A549 (cell line): ENCODE measurements at regions not wholly inside any gene's neighbourhood (a gene's known extent, or its start where the extent isn't known, plus 50 kb on each side); places are given as distances from the start of the nearest gene placed in this dataset.

Experiments
- ATAC-seq, 2 experiments: fragments of 200-7000 bp in 1 of 2; fragments of >200 bp in 1 of 2; cut with Nextera tagmentation in 1 of 2; cut with Tn5 transposase in 1 of 2; 3 replicates each; pipeline versions ENCODE4 v1.8.0 to v1.9.1; 2018 to 2020; ENCODE audit warnings: mild to moderate bottlenecking in 1 of 2, moderate library complexity in 1 of 2
- CTCF ChIA-PET: fragments of 300-600 bp; sonication (Branson Sonifier 250); formaldehyde crosslinking; extraction: SDS; loops from one replicate; lab custom pipeline; 2021; ENCODE audit warnings: antibody characterized with exemption, inconsistent platforms; lab: Yijun Ruan, JAX
- POLR2A ChIA-PET: fragments of 350-600 bp; formaldehyde crosslinking; extraction: SDS; loops from one replicate; lab custom pipeline; 2021; ENCODE audit warnings: antibody characterized with exemption, inconsistent platforms; lab: Yijun Ruan, JAX
- DNase-seq, 2 experiments: peaks; one replicate each; pipeline versions ENCODE4 v3.0.0 to v3.0.0-alpha.2; 2011 to 2016; ENCODE audit warnings: low read depth in 1 of 2, low spot score in 1 of 2
- FAIRE-seq: peaks from 2 replicates; lab custom pipeline; 2011; peaks lifted over from hg19 to GRCh38; lab: Jason Lieb, UNC
- H3K27ac ChIP-seq, 2 experiments: fragments of >200 bp; sonication (Bioruptor Twin); formaldehyde crosslinking; 3 replicates each; pipeline ENCODE4 v1.5.1; 2016 to 2017
- H3K4me1 ChIP-seq: fragments of >200 bp; sonication (Bioruptor Twin); formaldehyde crosslinking; 3 replicates; pipeline ENCODE4 v1.6.1; 2016
- H3K4me2 ChIP-seq: fragments of >200 bp; sonication (Bioruptor Twin); formaldehyde crosslinking; 3 replicates; pipeline ENCODE4 v1.6.1; 2016
- H3K4me3 ChIP-seq: fragments of >200 bp; sonication (Bioruptor Twin); formaldehyde crosslinking; 3 replicates; pipeline ENCODE4 v1.5.1; 2016
- H3K9me3 ChIP-seq: fragments of >200 bp; sonication (Bioruptor Twin); formaldehyde crosslinking; 3 replicates; pipeline ENCODE4 v1.6.1; 2016
- BHLHE40 ChIP-seq: IDR thresholded peaks from 2 replicates; pipeline ENCODE4 v1.6.1; 2012; ENCODE audit warnings: low read depth, low read length, inconsistent platforms
- CBX2 ChIP-seq: fragments of 200-600 bp; sonication (generic); IDR thresholded peaks from 2 replicates; pipeline ENCODE4 v1.6.1; 2016; ENCODE audit warnings: low read depth, mild to moderate bottlenecking, borderline replicate concordance
- EHF ChIP-seq: fragments of 250-450 bp; sonication (Bioruptor Pico); IDR thresholded peaks from 2 replicates; pipeline ENCODE4 v1.5.0; 2020; ENCODE audit warnings: mild to moderate bottlenecking
- EHMT2 ChIP-seq: fragments of 200-600 bp; sonication (generic); IDR thresholded peaks from 2 replicates; pipeline ENCODE4 v1.6.1; 2016; ENCODE audit warnings: antibody characterized with exemption, low read depth, mild to moderate bottlenecking, moderate library complexity
- EP300 ChIP-seq, 2 experiments: fragments of >200 bp; sonication (Bioruptor Twin); formaldehyde crosslinking; IDR thresholded peaks; 2 replicates in 1 of 2; 3 replicates in 1 of 2; pipeline ENCODE4 v1.6.1; 2016 to 2017
- FOSL2 ChIP-seq, 2 experiments: fragments of 450-650 bp in 1 of 2; fragments of >200 bp in 1 of 2; sonication (Bioruptor Twin) in 1 of 2; formaldehyde crosslinking; IDR thresholded peaks; 2 replicates each; pipeline versions ENCODE4 v1.5.0 to v1.6.1; 2016 to 2020; ENCODE audit warnings: mild to moderate bottlenecking in 1 of 2, moderate library complexity in 1 of 2
- FOXS1 ChIP-seq: fragments of 250-450 bp; sonication (Bioruptor Pico); IDR thresholded peaks from 2 replicates; pipeline ENCODE4 v1.5.0; 2020; ENCODE audit warnings: mild to moderate bottlenecking, moderate library complexity
- HOXA7 ChIP-seq: fragments of 250-450 bp; sonication (Bioruptor Pico); IDR thresholded peaks from 2 replicates; pipeline ENCODE4 v1.5.0; 2020; ENCODE audit warnings: mild to moderate bottlenecking, moderate library complexity
- HOXB13 ChIP-seq: fragments of 250-450 bp; sonication (Bioruptor Pico); IDR thresholded peaks from 2 replicates; pipeline ENCODE4 v1.5.0; 2020; ENCODE audit warnings: low read depth, mild to moderate bottlenecking, moderate library complexity
- HOXB5 ChIP-seq: fragments of 250-450 bp; sonication (Bioruptor Pico); IDR thresholded peaks from 2 replicates; pipeline ENCODE4 v1.5.0; 2020; ENCODE audit warnings: mild to moderate bottlenecking, moderate library complexity
- KDM1A ChIP-seq: fragments of 200-600 bp; sonication (generic); IDR thresholded peaks from 2 replicates; pipeline ENCODE4 v1.6.1; 2016; ENCODE audit warnings: low read depth, mild to moderate bottlenecking
- MAFK ChIP-seq: fragments of 450-650 bp; IDR thresholded peaks from 2 replicates; pipeline ENCODE4 v1.6.1; 2014; ENCODE audit not compliant: partially characterized antibody
- NR3C1 ChIP-seq: fragments of >200 bp; sonication (Bioruptor Twin); formaldehyde crosslinking; IDR thresholded peaks from 3 replicates; pipeline ENCODE4 v1.6.1; 2017
- POLR2A ChIP-seq: IDR thresholded peaks from 2 replicates; pipeline ENCODE4 v1.6.1; 2012; ENCODE audit warnings: mild to moderate bottlenecking, low read length
- RAD21 ChIP-seq, 2 experiments: fragments of >200 bp in 1 of 2; sonication (Bioruptor Twin) in 1 of 2; formaldehyde crosslinking in 1 of 2; IDR thresholded peaks in 1 of 2; conservative IDR thresholded peaks in 1 of 2; 2 replicates in 1 of 2; 3 replicates in 1 of 2; pipeline ENCODE4 v1.6.1; 2012 to 2018; ENCODE audit warnings: inconsistent platforms in 1 of 2
- RARB ChIP-seq: fragments of 250-450 bp; sonication (Bioruptor Pico); IDR thresholded peaks from 2 replicates; pipeline ENCODE4 v1.8.0; 2021; ENCODE audit warnings: mild to moderate bottlenecking, moderate library complexity
- RNF2 ChIP-seq: fragments of 200-600 bp; sonication (generic); IDR thresholded peaks from 2 replicates; pipeline ENCODE4 v1.6.1; 2016; ENCODE audit warnings: low read depth, mild to moderate bottlenecking, antibody characterized with exemption, moderate library complexity, borderline replicate concordance
- SMC3 ChIP-seq: fragments of >200 bp; sonication (Bioruptor Twin); formaldehyde crosslinking; IDR thresholded peaks from 3 replicates; pipeline ENCODE4 v1.6.1; 2018; ENCODE audit warnings: inconsistent platforms
- ZFP36 ChIP-seq: fragments of 450-650 bp; IDR thresholded peaks from 2 replicates; pipeline ENCODE4 v1.6.1; 2014; ENCODE audit warnings: borderline replicate concordance; ENCODE audit not compliant: partially characterized antibody
- ZSCAN20 ChIP-seq: fragments of 250-450 bp; sonication (Bioruptor Pico); IDR thresholded peaks from 2 replicates; pipeline ENCODE4 v1.8.0; 2022; ENCODE audit warnings: mild to moderate bottlenecking, moderate library complexity
- WGBS: methylation state at CpG from one replicate; pipeline ENCODE4 v1.1.6; 2017; ENCODE audit errors: missing lambda C conversion rate; 5-methylcytosine and 5-hydroxymethylcytosine counted together
- TF ChIP-seq, protein P1 (sequence below): fragments of 150-350 bp; IDR thresholded peaks from 2 replicates; pipeline ENCODE4 v1.6.1; 2014; ENCODE audit warnings: low read depth, mild to moderate bottlenecking, low read length
- TF ChIP-seq, protein P2 (sequence below): fragments of 200-600 bp; sonication (generic); IDR thresholded peaks from 2 replicates; pipeline ENCODE4 v1.6.1; 2016; ENCODE audit warnings: antibody characterized with exemption, mild to moderate bottlenecking, moderate library complexity
- TF ChIP-seq, protein P3 (sequence below): IDR thresholded peaks from 2 replicates; pipeline ENCODE4 v1.6.1; 2012
- TF ChIP-seq, protein P4 (sequence below): IDR thresholded peaks from 2 replicates; pipeline ENCODE4 v1.6.1; 2012; ENCODE audit warnings: low read depth, borderline replicate concordance
- TF ChIP-seq, protein P5 (sequence below): fragments of 450-650 bp; IDR thresholded peaks from 2 replicates; pipeline ENCODE4 v1.6.1; 2014; ENCODE audit warnings: antibody characterized with exemption
- TF ChIP-seq, protein P6 (sequence below): fragments of 250-450 bp; sonication (Bioruptor Pico); IDR thresholded peaks from 2 replicates; pipeline ENCODE4 v1.5.0; 2021; ENCODE audit warnings: mild to moderate bottlenecking, moderate library complexity, borderline replicate concordance

DNA sequence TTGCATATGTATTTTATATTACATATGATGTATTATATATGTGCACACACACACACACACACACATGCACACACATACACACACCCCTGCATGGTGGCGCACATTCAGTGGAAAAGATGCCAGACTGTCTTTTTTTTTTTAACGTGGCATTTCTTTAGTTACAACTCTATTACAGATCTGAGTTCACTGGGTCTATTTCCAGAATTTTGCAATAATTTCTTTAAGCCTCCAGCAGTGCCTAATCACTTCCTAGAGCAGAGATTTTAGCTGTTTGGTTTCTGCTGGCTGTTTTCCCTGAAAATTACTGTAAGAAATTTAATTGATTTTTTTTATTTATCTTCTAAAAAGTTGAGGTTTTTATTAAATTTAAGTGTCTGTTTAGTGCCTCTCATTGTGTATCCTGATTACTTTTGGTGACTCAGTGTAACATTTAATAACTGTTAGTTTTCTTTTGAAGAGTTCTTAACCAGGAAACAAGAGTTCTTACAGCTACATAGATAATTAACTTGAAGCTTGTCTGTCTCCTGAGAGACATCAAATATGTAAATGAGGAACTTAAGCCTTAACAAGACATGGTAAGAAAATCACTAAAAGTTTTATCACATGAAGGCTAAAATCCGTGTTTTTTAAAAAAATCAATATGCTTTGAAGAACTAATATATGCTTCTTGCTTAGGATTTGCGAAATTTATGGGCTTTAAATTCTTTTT is 232.0 kb downstream of the MDFIC start:
- Histone ChIP-seq H3K4me1 (no peaks in the 10 kb centered on the region), H3K27ac (no peak overlapping the region), H3K4me2 (no peak overlapping the region), H3K4me3 (no peak overlapping the region), H3K9me3 (no peaks in the 10 kb centered on the region)
- TF ChIP-seq, protein P1, sequence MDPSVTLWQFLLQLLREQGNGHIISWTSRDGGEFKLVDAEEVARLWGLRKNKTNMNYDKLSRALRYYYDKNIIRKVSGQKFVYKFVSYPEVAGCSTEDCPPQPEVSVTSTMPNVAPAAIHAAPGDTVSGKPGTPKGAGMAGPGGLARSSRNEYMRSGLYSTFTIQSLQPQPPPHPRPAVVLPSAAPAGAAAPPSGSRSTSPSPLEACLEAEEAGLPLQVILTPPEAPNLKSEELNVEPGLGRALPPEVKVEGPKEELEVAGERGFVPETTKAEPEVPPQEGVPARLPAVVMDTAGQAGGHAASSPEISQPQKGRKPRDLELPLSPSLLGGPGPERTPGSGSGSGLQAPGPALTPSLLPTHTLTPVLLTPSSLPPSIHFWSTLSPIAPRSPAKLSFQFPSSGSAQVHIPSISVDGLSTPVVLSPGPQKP: no peak
- TF ChIP-seq, protein P2, sequence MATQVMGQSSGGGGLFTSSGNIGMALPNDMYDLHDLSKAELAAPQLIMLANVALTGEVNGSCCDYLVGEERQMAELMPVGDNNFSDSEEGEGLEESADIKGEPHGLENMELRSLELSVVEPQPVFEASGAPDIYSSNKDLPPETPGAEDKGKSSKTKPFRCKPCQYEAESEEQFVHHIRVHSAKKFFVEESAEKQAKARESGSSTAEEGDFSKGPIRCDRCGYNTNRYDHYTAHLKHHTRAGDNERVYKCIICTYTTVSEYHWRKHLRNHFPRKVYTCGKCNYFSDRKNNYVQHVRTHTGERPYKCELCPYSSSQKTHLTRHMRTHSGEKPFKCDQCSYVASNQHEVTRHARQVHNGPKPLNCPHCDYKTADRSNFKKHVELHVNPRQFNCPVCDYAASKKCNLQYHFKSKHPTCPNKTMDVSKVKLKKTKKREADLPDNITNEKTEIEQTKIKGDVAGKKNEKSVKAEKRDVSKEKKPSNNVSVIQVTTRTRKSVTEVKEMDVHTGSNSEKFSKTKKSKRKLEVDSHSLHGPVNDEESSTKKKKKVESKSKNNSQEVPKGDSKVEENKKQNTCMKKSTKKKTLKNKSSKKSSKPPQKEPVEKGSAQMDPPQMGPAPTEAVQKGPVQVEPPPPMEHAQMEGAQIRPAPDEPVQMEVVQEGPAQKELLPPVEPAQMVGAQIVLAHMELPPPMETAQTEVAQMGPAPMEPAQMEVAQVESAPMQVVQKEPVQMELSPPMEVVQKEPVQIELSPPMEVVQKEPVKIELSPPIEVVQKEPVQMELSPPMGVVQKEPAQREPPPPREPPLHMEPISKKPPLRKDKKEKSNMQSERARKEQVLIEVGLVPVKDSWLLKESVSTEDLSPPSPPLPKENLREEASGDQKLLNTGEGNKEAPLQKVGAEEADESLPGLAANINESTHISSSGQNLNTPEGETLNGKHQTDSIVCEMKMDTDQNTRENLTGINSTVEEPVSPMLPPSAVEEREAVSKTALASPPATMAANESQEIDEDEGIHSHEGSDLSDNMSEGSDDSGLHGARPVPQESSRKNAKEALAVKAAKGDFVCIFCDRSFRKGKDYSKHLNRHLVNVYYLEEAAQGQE: no peak
- TF ChIP-seq HOXA7 (no peak), RAD21 (conservative IDR thresholded peaks at IDR 0.05 in 1 of 2, IDR thresholded peaks at IDR 0.05 in 1 of 2) (no peak), MAFK (no peak), RNF2 (no peak), POLR2A (no peak), CBX2 (no peak)
- TF ChIP-seq, protein P3, sequence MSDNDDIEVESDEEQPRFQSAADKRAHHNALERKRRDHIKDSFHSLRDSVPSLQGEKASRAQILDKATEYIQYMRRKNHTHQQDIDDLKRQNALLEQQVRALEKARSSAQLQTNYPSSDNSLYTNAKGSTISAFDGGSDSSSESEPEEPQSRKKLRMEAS: no peak
- TF ChIP-seq, protein P4, sequence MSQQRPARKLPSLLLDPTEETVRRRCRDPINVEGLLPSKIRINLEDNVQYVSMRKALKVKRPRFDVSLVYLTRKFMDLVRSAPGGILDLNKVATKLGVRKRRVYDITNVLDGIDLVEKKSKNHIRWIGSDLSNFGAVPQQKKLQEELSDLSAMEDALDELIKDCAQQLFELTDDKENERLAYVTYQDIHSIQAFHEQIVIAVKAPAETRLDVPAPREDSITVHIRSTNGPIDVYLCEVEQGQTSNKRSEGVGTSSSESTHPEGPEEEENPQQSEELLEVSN: no peak
- ChIA-PET CTCF (no interaction called here), POLR2A (no interaction called here)
- ATAC-seq (no peak), FAIRE-seq (no peak), DNase-seq (no peak)
- WGBS: 52% methylated on average over 4 of the region's 4 CpGs

DNA sequence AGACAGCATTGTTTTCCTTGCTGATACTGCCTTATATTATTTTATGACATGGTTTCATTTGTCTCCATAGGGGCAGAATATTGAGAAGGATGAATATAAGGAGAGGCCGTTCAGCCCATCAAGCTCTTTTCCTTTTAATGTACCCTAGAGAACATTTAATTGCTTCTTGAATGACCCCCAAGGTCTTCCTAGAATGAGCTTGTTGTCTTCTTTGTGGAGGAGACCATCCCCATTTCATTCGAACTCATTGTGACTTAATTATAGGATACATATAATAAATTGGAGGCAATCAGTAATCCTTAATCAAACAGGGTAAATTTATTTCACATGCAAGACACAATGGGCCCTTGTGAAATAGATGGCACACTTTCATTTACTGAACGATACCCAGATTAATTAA is 231.3 kb downstream of the MDFIC start:
- Histone ChIP-seq H3K4me1 (no peaks in the 10 kb centered on the region), H3K9me3 (no peaks in the 10 kb centered on the region), H3K4me2 (no peak overlapping the region), H3K27ac (no peak overlapping the region), H3K4me3 (no peak overlapping the region)
- DNase-seq: no peak
- no peak for ATAC-seq
- TF ChIP-seq SMC3 (no peak), EHF (CRISPR knock-in tag) (no peak), NR3C1 (no peak), ZSCAN20 (no peak), RARB (CRISPR knock-in tag) (no peak), ZFP36 (no peak), HOXB13 (CRISPR knock-in tag) (no peak), EP300 (IDR thresholded peaks at IDR 0.05) (no peak), MAFK (no peak), FOSL2 (IDR thresholded peaks at IDR 0.05) (no peak), FOSL2 (CRISPR knock-in tag; IDR thresholded peaks at IDR 0.05) (no peak), KDM1A (no peak), HOXB5 (CRISPR knock-in tag) (no peak), EHMT2 (no peak), RNF2 (no peak), BHLHE40 (no peak), FOXS1 (no peak), POLR2A (no peak)
- TF ChIP-seq, protein P5, sequence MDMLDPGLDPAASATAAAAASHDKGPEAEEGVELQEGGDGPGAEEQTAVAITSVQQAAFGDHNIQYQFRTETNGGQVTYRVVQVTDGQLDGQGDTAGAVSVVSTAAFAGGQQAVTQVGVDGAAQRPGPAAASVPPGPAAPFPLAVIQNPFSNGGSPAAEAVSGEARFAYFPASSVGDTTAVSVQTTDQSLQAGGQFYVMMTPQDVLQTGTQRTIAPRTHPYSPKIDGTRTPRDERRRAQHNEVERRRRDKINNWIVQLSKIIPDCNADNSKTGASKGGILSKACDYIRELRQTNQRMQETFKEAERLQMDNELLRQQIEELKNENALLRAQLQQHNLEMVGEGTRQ: no peak
- TF ChIP-seq, protein P6, sequence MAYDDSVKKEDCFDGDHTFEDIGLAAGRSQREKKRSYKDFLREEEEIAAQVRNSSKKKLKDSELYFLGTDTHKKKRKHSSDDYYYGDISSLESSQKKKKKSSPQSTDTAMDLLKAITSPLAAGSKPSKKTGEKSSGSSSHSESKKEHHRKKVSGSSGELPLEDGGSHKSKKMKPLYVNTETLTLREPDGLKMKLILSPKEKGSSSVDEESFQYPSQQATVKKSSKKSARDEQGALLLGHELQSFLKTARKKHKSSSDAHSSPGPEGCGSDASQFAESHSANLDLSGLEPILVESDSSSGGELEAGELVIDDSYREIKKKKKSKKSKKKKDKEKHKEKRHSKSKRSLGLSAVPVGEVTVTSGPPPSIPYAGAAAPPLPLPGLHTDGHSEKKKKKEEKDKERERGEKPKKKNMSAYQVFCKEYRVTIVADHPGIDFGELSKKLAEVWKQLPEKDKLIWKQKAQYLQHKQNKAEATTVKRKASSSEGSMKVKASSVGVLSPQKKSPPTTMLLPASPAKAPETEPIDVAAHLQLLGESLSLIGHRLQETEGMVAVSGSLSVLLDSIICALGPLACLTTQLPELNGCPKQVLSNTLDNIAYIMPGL (CRISPR knock-in tag): no peak
- POLR2A ChIA-PET: no interaction called here
- WGBS: 56% methylated on average over 3 of the region's 3 CpGs
- no peak for FAIRE-seq
- CTCF ChIA-PET: no interaction called here
